Thyroid gland (tissue), 4 donors: ENCODE measurements at regions not wholly inside any gene's neighbourhood (a gene's known extent, or its start where the extent isn't known, plus 50 kb on each side); places are given as distances from the start of the nearest gene placed in this dataset.

Experiments
- DNase-seq, 2 donors: peaks; one replicate each; pipeline ENCODE4 v3.0.0-alpha.2; 2019
- H3K27ac ChIP-seq, 3 donors: fragments of 200-600 bp; sonication (generic); 1 replicate in 2 of 3; 2 replicates in 1 of 3; pipeline ENCODE4 v1.5.1; 2016 to 2019; ENCODE audit warnings: mild to moderate bottlenecking in 1 of 3, moderate library complexity in 1 of 3
- H3K27me3 ChIP-seq: fragments of 200-600 bp; sonication (generic); one replicate; pipeline ENCODE4 v1.5.1; 2019
- H3K36me3 ChIP-seq, 2 donors: fragments of 200-600 bp; sonication (generic); one replicate each; pipeline ENCODE4 v1.5.1; 2016 to 2019
- H3K4me1 ChIP-seq, 2 donors: fragments of 200-600 bp; sonication (generic); one replicate each; pipeline ENCODE4 v1.5.1; 2017 to 2019
- H3K4me3 ChIP-seq, 3 donors: fragments of 200-600 bp; sonication (generic); replicated peaks in 1 of 3; 1 replicate in 2 of 3; 2 replicates in 1 of 3; pipeline ENCODE4 v1.5.1; 2016; ENCODE audit warnings: mild to moderate bottlenecking in 1 of 3
- H3K9me3 ChIP-seq: fragments of 200-600 bp; sonication (generic); one replicate; pipeline ENCODE4 v1.5.1; 2017
- CTCF ChIP-seq, 6 experiments: fragments of 200-600 bp in 3 of 6; fragments of 450-650 bp in 3 of 6; sonication (generic) in 3 of 6; IDR thresholded peaks; one replicate each; pipeline ENCODE4 v1.5.1; 2016 to 2019; ENCODE audit warnings: antibody characterized with exemption in 6 of 6, mild to moderate bottlenecking in 2 of 6, inconsistent platforms in 1 of 6, moderate library complexity in 1 of 6
- POLR2A ChIP-seq, 2 donors: fragments of 450-650 bp; IDR thresholded peaks; one replicate each; pipeline ENCODE4 v1.6.1; 2017; ENCODE audit warnings: antibody characterized with exemption in 2 of 2, mild to moderate bottlenecking in 2 of 2, moderate library complexity in 1 of 2
- WGBS, 2 donors: methylation state at CpG; one replicate each; pipeline ENCODE4 v1.1.5; 2017; 5-methylcytosine and 5-hydroxymethylcytosine counted together
- intact Hi-C: fragments of 100-400 bp; cut with DNase I; formaldehyde crosslinking; loops from one replicate; pipeline ENCODE4 v1.15.1; 2023

GRCh38 chr4:108317377-108317776 lies 148.6 kb upstream of the LEF1 start:
- WGBS, 2 donors, result 95 to 97% methylated on average over 1 of the region's 1 CpG
- H3K27ac ChIP-seq, result no peak overlapping the region
- no peak for DNase-seq
- H3K36me3 ChIP-seq, result no peaks in the 10 kb centered on the region
- H3K27me3 ChIP-seq, result no peaks in the 10 kb centered on the region
- no peaks in the 10 kb centered on the region for H3K9me3 ChIP-seq
- H3K4me3 ChIP-seq, result no peak overlapping the region
- H3K4me1 ChIP-seq, result no peaks in the 10 kb centered on the region
- intact Hi-C loops, result no loop called here
- TF ChIP-seq POLR2A (IDR thresholded peaks at IDR 0.05), result no peak
- no peak for TF ChIP-seq CTCF (IDR thresholded peaks at IDR 0.05)

- WGBS, 2 donors, result 82 to 89% methylated on average over 3 of the region's 3 CpGs
- no peak for TF ChIP-seq POLR2A (IDR thresholded peaks at IDR 0.05)
- TF ChIP-seq CTCF (IDR thresholded peaks at IDR 0.05), result no peak
- no peaks in the 10 kb centered on the region for H3K27me3 ChIP-seq
- no peaks in the 10 kb centered on the region for H3K4me1 ChIP-seq
- no peak overlapping the region for H3K27ac ChIP-seq
- intact Hi-C loops, result no loop called here
- H3K9me3 ChIP-seq, result no peaks in the 10 kb centered on the region
- H3K4me3 ChIP-seq, result no peak overlapping the region
- H3K36me3 ChIP-seq, result no peaks in the 10 kb centered on the region
- DNase-seq, result no peak
Observed at GRCh38 chr4:108315694-108316093, 147.0 kb upstream of the LEF1 start.

DNA sequence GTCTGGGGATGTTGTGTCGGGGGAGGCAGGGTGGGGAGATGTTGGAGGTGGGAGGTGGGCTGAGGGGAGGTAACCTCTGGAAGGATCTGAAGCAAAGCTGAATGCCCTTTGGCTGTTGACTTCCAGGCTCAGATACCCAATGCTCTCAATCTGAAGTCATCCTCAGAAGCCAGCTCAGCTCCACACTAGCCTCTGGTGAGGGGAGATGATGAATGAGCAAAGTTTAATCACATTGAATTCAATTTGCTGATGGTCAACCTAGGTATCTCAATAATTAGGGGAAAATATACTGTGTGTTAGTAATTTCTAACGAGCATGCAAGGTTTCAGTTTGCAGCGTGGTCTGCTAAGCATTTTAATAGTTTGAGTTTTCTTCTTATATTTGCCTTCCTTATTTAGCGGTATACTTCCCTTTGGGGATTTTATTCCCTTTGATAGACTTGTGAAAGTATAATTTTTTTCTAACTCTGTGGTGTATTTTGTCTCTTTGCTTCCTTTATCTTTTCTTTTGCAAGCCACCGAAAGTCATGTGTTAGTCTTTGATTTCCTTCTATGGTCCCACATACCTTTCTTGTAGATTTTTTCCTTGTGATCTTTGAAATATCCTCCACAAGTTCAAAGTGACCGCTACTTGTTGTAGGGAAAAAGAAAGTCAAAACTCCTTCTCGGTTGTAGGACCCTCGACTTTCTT lies 146.3 kb upstream of the LEF1 start:
- H3K9me3 ChIP-seq, result no peaks in the 10 kb centered on the region
- no peaks in the 10 kb centered on the region for H3K27me3 ChIP-seq
- no peaks in the 10 kb centered on the region for H3K36me3 ChIP-seq
- WGBS, 2 donors, result 73% methylated on average over 8 of the region's 8 CpGs
- H3K4me1 ChIP-seq, result no peaks in the 10 kb centered on the region
- no peak for DNase-seq
- intact Hi-C loops, result no loop called here
- no peak overlapping the region for H3K4me3 ChIP-seq
- H3K27ac ChIP-seq, result no peak overlapping the region
- TF ChIP-seq POLR2A (IDR thresholded peaks at IDR 0.05), result no peak
- TF ChIP-seq CTCF (IDR thresholded peaks at IDR 0.05), result no peak

DNA sequence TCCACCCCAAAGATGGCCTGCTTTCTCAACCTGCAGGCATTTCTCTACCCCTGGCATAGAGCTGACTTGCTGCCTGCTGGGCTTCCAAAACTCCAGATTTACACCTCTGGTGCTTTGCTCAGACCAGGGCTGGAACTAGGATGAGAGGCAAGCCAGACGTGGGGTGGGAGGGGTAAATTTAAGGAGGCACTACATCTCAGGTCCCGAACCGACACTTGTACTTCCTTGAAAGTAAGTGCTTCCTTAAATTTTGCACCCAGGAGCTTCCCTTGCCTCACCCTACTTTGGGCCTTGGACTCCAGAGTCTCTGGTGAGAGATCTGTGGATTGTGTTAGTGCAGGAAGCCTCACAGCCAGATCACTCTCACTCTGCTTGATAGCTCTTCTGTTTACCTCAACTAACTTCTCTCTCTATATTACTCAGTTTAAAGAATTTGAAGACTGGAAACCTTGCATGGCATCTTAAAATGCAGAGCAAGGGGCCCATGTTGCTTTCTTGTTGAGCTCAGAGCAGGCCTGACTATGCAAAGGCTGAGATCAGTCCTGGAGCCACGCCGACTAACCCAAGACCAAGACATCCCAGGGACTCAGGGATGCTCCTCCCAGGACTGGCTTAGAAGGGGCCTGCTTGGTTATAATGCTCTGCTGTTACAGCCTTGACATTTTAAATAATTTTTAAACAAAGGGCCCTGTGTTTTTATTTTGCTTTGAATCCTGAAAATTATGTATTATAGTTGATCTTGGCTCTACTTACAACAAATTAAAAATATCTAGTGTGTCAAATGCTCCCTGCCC lies 145.0 kb upstream of the LEF1 start:
- Histone ChIP-seq H3K9me3 (no peaks in the 10 kb centered on the region), H3K36me3 (no peaks in the 10 kb centered on the region), H3K4me3 (no peak overlapping the region), H3K4me1 (no peaks in the 10 kb centered on the region), H3K27ac (no peak overlapping the region), H3K27me3 (no peaks in the 10 kb centered on the region)
- no peak for DNase-seq
- 91% methylated on average over 5 of the region's 5 CpGs for WGBS, 2 donors
- intact Hi-C loops, result no loop called here
- no peak for TF ChIP-seq POLR2A (IDR thresholded peaks at IDR 0.05)
- TF ChIP-seq CTCF (IDR thresholded peaks at IDR 0.05), result no peak

DNA sequence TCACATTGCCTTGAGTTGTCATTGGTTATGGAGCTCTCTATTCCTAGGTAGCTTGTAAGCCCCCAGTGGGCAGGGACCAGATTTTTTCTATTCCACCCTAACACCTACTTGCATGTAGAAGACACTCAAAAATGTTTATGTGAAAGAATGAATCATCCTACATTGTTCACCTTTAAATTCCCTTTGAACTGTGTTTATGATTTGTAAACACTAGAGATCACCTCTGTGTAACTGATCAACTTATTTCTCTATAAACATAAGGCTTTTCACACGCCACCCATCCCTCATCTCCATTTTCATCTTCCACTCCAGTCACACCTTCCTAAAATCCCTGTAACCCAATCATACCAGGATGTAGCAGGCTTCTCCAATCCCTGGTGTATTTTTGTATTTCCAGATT lies 142.6 kb upstream of the LEF1 start:
- Histone ChIP-seq H3K4me1 (no peaks in the 10 kb centered on the region), H3K27ac (no peak overlapping the region), H3K4me3 (no peak overlapping the region), H3K9me3 (no peaks in the 10 kb centered on the region), H3K36me3 (no peaks in the 10 kb centered on the region), H3K27me3 (no peaks in the 10 kb centered on the region)
- TF ChIP-seq POLR2A (IDR thresholded peaks at IDR 0.05), result no peak
- no peak for TF ChIP-seq CTCF (IDR thresholded peaks at IDR 0.05)
- no peak for DNase-seq
- WGBS, 2 donors, result 91 to 97% methylated on average over 1 of the region's 1 CpG
- intact Hi-C loops, result no loop called here
